Panc1 (cell line): ENCODE measurements at regions not wholly inside any gene's neighbourhood (a gene's known extent, or its start where the extent isn't known, plus 50 kb on each side); places are given as distances from the start of the nearest gene placed in this dataset.

Experiments
- POLR2AphosphoS5 ChIP-seq: IDR thresholded peaks from 2 replicates; pipeline ENCODE4 v1.6.1; 2012; ENCODE audit warnings: mild to moderate bottlenecking, low read depth, low read length, moderate library complexity
- SIN3A ChIP-seq: IDR thresholded peaks from 2 replicates; pipeline ENCODE4 v1.6.1; 2012; ENCODE audit warnings: low read depth, mild to moderate bottlenecking, low read length, moderate library complexity, borderline replicate concordance; ENCODE audit not compliant: insufficient read depth
- TF ChIP-seq, protein P1 (sequence below): fragments of 450-650 bp; IDR thresholded peaks from 2 replicates; pipeline ENCODE4 v1.5.1; 2017; ENCODE audit warnings: mild to moderate bottlenecking
- TF ChIP-seq, protein P2 (sequence below), 2 experiments: IDR thresholded peaks; 2 replicates each; pipeline ENCODE4 v1.6.1; 2011 to 2012; ENCODE audit warnings: low read depth in 2 of 2, control low read depth in 1 of 2, low read length in 1 of 2, mild to moderate bottlenecking in 1 of 2, moderate library complexity in 1 of 2; ENCODE audit not compliant: insufficient read depth in 1 of 2

DNA sequence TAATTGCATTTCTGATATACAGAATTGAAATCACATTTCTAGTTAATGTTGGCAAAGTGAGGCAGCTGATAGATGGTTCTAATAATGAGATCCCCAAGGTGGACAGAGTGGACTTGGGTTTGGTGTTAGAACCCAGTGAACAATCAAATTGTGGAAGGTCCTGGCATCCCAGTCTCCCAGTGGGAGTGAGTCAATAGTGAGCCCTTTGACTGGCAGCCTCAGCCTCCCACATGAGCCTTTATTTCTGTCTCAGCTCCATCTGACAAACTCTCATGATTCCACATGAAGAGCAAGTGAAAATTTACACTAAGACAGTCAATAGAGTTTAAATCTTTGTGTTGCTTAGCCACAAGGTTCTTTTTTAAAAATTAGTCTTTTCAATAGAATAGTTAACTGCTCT lies 56.7 kb upstream of the MYO3A start:
- TF ChIP-seq, protein P1, sequence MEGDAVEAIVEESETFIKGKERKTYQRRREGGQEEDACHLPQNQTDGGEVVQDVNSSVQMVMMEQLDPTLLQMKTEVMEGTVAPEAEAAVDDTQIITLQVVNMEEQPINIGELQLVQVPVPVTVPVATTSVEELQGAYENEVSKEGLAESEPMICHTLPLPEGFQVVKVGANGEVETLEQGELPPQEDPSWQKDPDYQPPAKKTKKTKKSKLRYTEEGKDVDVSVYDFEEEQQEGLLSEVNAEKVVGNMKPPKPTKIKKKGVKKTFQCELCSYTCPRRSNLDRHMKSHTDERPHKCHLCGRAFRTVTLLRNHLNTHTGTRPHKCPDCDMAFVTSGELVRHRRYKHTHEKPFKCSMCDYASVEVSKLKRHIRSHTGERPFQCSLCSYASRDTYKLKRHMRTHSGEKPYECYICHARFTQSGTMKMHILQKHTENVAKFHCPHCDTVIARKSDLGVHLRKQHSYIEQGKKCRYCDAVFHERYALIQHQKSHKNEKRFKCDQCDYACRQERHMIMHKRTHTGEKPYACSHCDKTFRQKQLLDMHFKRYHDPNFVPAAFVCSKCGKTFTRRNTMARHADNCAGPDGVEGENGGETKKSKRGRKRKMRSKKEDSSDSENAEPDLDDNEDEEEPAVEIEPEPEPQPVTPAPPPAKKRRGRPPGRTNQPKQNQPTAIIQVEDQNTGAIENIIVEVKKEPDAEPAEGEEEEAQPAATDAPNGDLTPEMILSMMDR, result no peak
- TF ChIP-seq, protein P2, sequence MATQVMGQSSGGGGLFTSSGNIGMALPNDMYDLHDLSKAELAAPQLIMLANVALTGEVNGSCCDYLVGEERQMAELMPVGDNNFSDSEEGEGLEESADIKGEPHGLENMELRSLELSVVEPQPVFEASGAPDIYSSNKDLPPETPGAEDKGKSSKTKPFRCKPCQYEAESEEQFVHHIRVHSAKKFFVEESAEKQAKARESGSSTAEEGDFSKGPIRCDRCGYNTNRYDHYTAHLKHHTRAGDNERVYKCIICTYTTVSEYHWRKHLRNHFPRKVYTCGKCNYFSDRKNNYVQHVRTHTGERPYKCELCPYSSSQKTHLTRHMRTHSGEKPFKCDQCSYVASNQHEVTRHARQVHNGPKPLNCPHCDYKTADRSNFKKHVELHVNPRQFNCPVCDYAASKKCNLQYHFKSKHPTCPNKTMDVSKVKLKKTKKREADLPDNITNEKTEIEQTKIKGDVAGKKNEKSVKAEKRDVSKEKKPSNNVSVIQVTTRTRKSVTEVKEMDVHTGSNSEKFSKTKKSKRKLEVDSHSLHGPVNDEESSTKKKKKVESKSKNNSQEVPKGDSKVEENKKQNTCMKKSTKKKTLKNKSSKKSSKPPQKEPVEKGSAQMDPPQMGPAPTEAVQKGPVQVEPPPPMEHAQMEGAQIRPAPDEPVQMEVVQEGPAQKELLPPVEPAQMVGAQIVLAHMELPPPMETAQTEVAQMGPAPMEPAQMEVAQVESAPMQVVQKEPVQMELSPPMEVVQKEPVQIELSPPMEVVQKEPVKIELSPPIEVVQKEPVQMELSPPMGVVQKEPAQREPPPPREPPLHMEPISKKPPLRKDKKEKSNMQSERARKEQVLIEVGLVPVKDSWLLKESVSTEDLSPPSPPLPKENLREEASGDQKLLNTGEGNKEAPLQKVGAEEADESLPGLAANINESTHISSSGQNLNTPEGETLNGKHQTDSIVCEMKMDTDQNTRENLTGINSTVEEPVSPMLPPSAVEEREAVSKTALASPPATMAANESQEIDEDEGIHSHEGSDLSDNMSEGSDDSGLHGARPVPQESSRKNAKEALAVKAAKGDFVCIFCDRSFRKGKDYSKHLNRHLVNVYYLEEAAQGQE (IDR thresholded peaks at IDR 0.05; ENCODE audit: insufficient read depth in 1 of 2, low read depth in 2 of 2, low read length in 1 of 2), result no peak
- no peak for TF ChIP-seq SIN3A
- no peak for TF ChIP-seq POLR2AphosphoS5
